GM21367 (cell line): ENCODE measurements at regions not wholly inside any gene's neighbourhood (a gene's known extent, or its start where the extent isn't known, plus 50 kb on each side); places are given as distances from the start of the nearest gene placed in this dataset.
"Not testable (repeated sequence)": the region's sequence is repeated elsewhere in the genome, so short reads cannot be mapped to it uniquely, and the experiment has no call there.

Source experiments
- ATAC-seq: cut with Tn5 transposase; IDR thresholded peaks from one replicate; pipeline ENCODE4 v1.9.1; 2021; ENCODE audit not compliant: unreplicated experiment

DNA sequence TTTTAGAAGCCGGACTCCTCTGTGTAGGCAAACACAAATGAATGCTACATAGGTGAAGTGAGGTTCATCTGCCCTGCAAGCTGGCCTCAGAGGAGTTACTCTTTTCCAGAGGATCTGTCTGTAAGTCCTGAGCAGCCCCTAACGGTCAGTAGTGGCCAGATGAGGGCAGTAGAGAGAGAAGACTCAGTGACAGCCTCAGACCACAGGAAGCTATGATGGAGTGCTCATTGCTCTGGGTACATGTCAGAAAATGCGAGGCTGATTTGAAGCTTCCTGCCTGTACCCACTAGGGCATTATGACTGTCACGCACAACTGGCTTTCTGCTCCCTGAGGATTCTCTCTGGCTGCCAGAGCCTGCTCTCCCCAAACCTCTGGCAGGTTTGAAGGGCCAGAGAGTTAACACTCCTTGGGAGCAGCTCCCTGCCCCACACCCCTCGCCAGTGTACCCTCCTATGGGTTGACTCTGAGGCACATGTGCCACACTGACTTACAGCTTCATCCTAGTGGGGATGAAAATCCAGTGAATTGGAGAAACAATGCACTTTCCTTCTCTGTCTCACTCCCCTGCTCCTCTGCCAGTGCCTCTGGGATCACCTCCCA lies 141.5 kb downstream of the GABRG2 start:
- ATAC-seq = peak; percentile 87

DNA sequence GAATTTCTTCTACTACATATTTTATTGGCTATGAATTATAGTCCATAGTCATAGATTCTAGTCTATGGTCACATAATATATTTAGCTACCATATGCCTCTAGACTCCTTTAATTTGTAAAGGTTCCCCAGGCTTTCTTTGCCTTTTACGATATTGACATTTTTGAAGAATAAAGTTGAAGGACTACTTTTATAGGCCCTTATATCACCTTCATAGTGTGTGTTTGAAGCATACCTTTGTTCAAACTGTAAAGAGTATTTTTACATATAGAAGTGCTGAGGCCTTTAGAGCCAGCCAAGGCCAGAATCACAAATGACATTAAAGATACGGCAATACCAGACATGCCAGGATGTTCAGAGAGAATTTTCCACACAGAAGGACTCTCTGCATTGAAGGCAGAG lies 147.0 kb downstream of the GABRG2 start:
- no peak for ATAC-seq

GRCh38 chr5:162217037-162217436 lies 149.5 kb downstream of the GABRG2 start:
- no peak for ATAC-seq

GRCh38 chr5:162221910-162222309 lies 154.3 kb downstream of the GABRG2 start:
- no peak for ATAC-seq

DNA sequence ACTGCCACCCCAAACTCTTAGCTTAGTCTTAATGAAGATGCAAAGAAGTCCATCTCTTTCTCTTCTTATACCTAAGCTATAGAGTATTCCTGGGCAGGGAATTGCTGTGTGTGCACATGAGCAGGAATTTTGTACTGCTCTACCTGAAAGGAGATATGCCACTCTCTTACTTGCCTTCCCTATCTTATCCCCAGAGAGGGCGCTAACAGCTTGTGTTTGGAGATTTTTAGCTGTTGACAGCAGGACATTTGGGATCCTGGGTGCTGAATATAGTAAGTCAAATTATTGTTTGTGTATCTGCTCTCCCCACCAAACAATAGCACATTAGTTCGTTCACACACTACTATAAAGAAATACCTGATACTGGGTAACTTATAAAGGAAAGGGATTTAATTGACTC lies 159.5 kb downstream of the GABRG2 start:
- ATAC-seq = no peak

GRCh38 chr5:162230348-162230747 lies 162.8 kb downstream of the GABRG2 start:
- no peak for ATAC-seq

GRCh38 chr5:162231522-162231921 lies 163.9 kb downstream of the GABRG2 start:
- no peak for ATAC-seq

- ATAC-seq = no peak
Measured at GRCh38 chr5:162240734-162241133, 173.2 kb downstream of the GABRG2 start.

GRCh38 chr5:162242416-162242815 lies 174.8 kb downstream of the GABRG2 start:
- no peak for ATAC-seq

DNA sequence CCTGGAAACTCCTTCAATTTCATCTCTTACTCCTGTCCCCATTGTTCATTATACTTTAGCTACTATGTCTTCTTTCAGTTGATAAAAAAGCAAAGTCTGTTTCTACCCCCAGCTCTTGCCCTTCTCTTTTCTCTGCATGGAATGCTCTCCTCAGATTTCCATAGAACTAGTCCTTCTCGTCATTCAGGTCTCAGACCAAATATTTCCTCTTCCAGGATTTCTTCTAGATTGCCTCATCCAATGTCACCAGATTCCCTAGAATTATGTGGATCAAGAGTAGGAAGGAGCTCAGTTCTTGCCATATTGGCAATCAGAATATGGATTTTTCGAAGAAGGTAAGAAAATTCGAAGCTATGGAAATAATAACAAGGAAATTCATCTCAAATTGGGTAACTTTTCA lies 176.1 kb downstream of the GABRG2 start:
- ATAC-seq = no peak

GRCh38 chr5:162248107-162248713 lies 180.6 kb downstream of the GABRG2 start:
- peak; percentile 73 for ATAC-seq

DNA sequence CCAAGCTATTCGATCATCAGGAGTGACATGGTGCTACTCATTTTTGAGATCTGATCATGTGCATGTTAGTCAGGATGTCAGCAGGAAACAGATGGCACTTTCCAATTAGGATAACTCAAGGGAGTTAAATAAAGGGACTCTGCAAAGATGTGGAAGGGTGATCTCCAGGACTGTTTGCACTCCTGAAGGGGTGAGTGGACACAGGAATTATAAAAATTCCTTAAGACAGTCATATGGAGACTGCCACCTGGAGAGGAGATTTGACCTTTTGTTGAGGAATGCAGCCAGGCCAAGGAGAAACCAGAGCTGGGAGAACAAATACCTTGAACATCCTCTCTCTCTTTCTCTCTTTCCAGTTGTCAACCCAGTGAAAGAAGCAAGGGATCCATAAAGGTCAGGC lies 189.1 kb downstream of the GABRG2 start:
- ATAC-seq = no peak

DNA sequence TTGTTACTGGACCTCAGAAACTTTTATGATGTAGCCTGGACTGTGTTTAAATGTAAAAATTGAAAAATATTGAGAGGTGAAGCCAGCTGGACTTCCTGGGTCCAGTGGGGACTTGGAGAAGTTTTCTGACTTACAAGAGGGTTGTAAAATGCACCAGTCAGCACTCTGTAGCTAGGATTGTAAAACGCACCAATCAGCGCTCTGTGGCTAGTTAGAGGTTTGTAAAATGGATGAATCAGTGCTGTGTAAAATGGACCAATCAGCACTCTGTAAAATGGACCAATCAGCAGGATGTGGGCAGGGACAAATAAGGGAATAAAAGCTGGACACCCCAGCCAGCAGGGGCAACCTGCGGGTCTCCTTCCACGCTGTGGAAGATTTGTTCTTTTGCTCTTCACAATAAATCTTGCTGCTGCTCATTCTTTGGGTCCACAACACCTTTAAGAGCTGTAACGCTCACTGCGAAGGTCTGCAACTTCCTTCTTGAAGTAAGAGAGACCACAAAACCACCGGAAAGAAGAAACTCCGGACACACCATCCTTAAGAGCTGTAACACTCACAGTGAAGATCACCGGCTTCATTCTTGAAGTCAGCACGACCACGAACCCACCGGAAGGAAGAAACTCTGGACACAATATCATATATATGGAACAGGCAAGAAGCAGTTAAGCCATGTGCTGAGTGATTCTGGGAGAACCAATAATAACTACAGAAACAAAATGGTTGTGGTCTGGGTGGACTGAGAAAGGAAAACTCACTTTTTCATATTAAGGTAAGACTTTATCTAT lies 201.3 kb downstream of the GABRG2 start:
- ATAC-seq = no peak

DNA sequence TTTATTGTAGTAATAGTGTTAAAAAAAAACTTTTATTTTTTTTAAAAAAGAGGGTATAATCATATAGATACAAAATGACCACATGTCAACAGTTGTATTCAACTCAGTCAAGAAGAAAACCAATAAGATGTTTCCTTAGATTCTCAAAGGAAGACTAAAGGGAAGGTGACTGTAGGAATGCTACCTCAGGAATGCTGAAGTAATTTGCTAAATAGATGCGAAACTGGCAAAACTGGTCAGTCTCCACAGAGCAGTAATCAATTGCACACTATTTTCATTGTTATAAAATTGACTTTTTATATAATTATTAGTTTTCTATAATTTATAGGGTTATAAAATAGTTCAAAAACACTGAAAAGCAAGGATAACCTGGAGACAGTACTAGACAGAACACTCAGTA lies 204.8 kb downstream of the GABRG2 start:
- no peak for ATAC-seq

DNA sequence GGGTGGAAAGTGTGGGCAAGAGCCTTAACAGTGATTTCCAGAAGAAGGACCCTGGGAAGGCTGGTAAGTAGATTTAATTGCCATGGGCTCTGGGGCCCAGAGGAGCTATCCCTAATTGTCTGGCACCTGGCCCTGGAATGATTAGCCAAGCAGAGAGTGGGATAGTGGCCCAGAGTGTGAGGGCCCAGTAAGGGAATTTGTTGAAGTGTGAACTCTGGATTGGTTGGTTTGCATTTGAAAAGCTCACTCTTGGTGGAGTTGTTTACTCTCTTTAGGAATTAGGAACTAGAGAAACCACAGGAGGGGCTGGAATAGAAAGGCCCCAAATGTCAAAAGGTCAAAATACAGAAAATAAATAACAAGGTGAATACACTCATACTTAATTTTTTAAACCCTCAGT lies 207.1 kb downstream of the GABRG2 start:
- ATAC-seq = no peak

DNA sequence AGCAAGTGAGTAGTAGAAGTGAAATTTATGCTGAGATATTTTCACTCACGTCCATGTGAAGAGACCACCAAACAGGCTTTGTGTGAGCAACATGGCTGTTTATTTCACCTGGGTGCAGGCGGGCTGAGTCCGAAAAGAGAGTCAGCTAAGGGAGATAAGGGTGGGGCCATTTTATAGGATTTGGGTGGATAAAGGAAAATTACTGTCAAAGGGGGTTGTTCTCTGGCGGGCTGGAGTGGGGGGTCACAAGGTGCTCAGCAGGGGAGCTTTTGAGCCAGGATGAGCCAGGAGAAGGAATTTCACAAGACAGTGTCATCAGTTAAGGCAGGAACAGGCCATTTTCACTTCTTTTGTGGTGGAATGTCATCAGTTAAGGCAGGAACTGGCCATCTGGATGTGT lies 207.8 kb downstream of the GABRG2 start:
- ATAC-seq = not testable (repeated sequence)

DNA sequence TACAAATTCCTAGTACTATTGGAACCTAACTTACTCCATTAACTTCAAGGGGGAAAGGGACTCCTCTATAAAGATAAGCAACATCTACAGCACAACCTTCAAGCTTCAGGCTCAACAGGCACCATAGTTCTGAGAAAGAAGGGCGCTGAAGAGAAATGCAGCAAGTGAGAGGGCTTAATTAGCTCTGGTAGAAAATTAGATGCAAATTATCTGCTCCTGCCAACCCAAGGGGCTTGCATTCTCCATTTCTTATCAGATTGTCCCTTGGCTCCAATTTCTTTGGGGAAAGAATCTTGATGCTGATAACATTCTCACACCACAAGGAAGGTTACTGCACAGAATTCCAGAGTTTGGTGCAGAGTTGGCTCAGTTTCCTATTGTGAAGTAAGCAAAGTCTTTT lies 214.6 kb downstream of the GABRG2 start:
- no peak for ATAC-seq

DNA sequence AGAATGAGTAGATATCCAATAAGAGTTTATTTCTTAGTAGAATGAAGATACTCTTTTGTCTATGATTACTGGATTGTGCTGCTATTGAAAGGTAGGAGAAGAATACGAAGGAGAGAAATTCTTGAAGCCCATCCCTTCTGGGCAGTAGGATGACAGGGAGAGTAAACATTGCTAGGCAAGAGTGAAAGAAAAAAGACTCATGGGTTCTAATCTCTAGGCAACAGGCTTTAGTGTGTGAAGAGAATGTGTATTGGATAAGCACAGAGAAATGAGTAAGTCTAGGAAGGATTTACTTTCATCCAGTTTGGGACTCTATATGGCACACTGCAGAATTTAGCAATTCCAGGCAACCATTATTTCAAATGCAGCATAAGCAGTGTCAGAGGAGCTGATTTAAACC lies 216.0 kb downstream of the GABRG2 start:
- ATAC-seq = no peak

DNA sequence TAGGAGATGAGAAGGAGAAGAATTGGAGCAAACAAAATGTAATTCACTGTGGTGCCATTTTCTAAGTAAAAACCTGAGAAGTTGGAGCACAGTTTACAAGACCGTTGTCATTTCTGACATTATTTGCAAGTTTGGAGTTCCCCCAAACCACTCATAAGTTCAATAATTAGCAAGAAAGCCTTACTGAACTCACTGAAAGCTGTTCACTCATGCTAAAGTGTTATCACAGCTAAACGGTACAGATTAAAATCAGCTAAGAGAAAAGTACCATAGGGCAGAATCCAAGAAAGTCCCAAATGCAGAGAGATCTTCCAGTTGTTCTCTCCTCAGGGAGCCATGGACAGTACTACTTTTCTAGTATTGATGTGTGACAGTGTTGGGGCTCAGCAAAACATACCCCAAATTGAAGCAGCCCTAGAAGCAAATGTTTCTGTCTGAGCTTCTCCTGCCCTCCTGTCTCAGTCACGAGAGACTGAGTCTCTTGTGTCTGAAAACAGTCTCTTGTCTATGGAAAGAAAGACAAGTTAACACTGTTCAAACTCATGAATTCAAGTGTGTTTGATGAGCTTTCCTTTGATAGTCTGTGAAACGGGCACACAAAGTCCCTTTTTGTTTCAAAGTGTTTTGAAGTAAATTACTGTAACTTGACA lies 221.2 kb downstream of the GABRG2 start:
- ATAC-seq = no peak

DNA sequence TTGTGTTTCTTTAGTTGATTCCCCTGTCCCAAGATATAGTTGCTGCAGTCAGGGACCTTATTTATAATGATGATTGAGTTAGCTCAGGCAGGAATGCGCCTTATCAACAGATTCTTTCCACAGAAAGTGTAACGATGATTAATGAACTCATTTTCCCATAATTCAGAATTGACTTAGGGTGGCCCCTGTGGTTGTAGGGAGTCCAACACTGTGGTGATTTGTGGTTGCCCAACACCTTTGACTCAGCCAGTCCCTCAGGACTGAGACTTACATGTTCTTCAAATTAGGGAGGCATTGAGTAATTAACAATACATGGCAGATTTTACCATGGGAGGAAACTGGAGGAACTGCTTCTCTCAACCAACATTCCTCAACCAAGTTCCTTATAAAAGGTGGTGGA lies 221.9 kb downstream of the GABRG2 start:
- no peak for ATAC-seq

DNA sequence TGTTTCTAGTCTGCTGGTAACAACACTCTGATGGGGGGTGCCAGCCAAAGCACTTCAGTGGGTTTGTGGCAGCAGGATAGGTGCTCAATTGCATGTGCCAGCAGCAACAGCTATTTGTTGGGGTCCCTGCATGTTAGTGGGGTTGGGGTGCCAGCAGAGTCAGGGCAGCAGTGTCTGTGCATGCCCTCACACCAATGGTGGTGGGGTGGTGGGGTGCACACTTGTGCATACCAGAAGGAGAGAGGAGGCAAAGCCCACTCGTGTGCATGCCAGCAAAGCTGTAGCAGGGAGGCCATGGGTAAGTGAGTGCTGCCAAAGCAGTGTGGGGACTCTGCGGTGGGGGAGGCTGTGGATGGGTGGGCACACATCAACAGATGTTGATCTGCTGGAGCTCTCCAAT lies 232.2 kb downstream of the GABRG2 start:
- ATAC-seq = no peak

- no peak for ATAC-seq
Measured at GRCh38 chr5:162301356-162301755, 233.8 kb downstream of the GABRG2 start.
